Ishikawa (cell line): ENCODE measurements at regions not wholly inside any gene's neighbourhood (a gene's known extent, or its start where the extent isn't known, plus 50 kb on each side); places are given as distances from the start of the nearest gene placed in this dataset.

Experiments used
- CEBPB ChIP-seq: IDR thresholded peaks from 2 replicates; pipeline ENCODE4 v1.6.1; 2012
- CREB1 ChIP-seq: IDR thresholded peaks from 2 replicates; pipeline ENCODE4 v1.6.1; 2012; ENCODE audit warnings: low read depth
- EGR1 ChIP-seq: IDR thresholded peaks from 2 replicates; pipeline ENCODE4 v1.6.1; 2012
- EP300 ChIP-seq: IDR thresholded peaks from 2 replicates; pipeline ENCODE4 v1.6.1; 2012; ENCODE audit warnings: borderline replicate concordance
- FOXM1 ChIP-seq: IDR thresholded peaks from 2 replicates; pipeline ENCODE4 v1.6.1; 2012; ENCODE audit warnings: low read depth, borderline replicate concordance
- NFIC ChIP-seq: IDR thresholded peaks from 2 replicates; pipeline ENCODE4 v1.6.1; 2012
- RAD21 ChIP-seq: IDR thresholded peaks from 2 replicates; pipeline ENCODE4 v1.6.1; 2012; ENCODE audit warnings: low read depth
- TAF1 ChIP-seq: IDR thresholded peaks from 2 replicates; pipeline ENCODE4 v1.6.1; 2012; ENCODE audit warnings: low read depth, mild to moderate bottlenecking
- TCF12 ChIP-seq: IDR thresholded peaks from 2 replicates; pipeline ENCODE4 v1.6.1; 2012; ENCODE audit warnings: low read depth
- TEAD4 ChIP-seq: IDR thresholded peaks from 2 replicates; pipeline ENCODE4 v1.6.1; 2012
- YY1 ChIP-seq: IDR thresholded peaks from 2 replicates; pipeline ENCODE4 v1.6.1; 2012; ENCODE audit warnings: low read depth
- ZBTB7A ChIP-seq: IDR thresholded peaks from 2 replicates; pipeline ENCODE4 v1.6.1; 2012; ENCODE audit warnings: low read depth
- TF ChIP-seq, protein P1 (sequence below): IDR thresholded peaks from 2 replicates; pipeline ENCODE4 v1.6.1; 2012
- TF ChIP-seq, protein P2 (sequence below): IDR thresholded peaks from 2 replicates; pipeline ENCODE4 v1.6.1; 2012; ENCODE audit warnings: low read depth, mild to moderate bottlenecking
- TF ChIP-seq, protein P3 (sequence below): IDR thresholded peaks from 2 replicates; pipeline ENCODE4 v1.6.1; 2012

DNA sequence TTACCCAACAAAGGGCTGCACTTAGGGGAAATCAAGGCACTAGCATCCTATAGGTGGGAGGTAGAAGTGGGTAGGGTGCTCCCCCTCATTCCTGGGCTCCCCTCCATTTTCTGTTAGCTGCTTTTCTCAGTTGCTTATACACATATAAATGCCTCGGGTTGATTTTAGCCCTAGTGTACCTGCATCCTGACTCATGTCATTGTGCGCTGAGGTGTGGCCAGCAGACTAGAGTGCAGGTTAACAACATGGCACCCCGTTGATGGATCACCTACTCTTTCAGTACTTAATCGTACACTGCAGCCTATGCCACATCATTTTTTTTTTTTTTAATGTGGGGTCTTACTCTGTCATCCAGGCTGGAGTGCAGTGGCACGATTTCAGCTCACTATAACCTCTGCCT lies 144.0 kb upstream of the ITGB1 start:
- TF ChIP-seq TCF12, result no peak
- no peak for TF ChIP-seq CREB1
- TF ChIP-seq ZBTB7A, result no peak
- no peak for TF ChIP-seq EP300
- TF ChIP-seq YY1, result no peak
- TF ChIP-seq CEBPB, result no peak
- TF ChIP-seq, protein P1, sequence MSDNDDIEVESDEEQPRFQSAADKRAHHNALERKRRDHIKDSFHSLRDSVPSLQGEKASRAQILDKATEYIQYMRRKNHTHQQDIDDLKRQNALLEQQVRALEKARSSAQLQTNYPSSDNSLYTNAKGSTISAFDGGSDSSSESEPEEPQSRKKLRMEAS, result no peak

DNA sequence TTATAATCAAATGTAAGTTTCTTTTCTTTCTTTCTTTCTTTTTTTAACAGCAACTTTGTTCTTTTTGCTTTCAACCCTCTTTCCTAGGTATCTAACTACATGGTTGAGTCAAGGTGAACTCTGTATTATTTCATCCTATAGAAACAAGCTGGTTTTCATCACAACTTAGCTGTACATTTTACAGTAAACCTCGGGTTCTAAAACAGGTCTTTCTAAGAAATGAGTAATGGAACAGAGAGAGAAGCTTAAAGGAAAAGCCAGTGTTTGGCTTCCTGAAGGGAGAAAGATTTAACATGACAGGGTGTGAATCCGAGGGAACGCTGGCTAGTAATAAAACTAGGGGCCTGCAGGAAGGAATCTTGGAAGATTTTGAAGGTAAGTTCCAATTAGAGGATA lies 143.4 kb upstream of the ITGB1 start:
- TF ChIP-seq NFIC (no peak), EP300 (no peak), YY1 (no peak), ZBTB7A (no peak), CEBPB (no peak), RAD21 (no peak), CREB1 (no peak), TCF12 (no peak), EGR1 (no peak), TEAD4 (no peak), TAF1 (no peak), FOXM1 (no peak)
- TF ChIP-seq, protein P1, result no peak
- TF ChIP-seq, protein P2, sequence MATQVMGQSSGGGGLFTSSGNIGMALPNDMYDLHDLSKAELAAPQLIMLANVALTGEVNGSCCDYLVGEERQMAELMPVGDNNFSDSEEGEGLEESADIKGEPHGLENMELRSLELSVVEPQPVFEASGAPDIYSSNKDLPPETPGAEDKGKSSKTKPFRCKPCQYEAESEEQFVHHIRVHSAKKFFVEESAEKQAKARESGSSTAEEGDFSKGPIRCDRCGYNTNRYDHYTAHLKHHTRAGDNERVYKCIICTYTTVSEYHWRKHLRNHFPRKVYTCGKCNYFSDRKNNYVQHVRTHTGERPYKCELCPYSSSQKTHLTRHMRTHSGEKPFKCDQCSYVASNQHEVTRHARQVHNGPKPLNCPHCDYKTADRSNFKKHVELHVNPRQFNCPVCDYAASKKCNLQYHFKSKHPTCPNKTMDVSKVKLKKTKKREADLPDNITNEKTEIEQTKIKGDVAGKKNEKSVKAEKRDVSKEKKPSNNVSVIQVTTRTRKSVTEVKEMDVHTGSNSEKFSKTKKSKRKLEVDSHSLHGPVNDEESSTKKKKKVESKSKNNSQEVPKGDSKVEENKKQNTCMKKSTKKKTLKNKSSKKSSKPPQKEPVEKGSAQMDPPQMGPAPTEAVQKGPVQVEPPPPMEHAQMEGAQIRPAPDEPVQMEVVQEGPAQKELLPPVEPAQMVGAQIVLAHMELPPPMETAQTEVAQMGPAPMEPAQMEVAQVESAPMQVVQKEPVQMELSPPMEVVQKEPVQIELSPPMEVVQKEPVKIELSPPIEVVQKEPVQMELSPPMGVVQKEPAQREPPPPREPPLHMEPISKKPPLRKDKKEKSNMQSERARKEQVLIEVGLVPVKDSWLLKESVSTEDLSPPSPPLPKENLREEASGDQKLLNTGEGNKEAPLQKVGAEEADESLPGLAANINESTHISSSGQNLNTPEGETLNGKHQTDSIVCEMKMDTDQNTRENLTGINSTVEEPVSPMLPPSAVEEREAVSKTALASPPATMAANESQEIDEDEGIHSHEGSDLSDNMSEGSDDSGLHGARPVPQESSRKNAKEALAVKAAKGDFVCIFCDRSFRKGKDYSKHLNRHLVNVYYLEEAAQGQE, result no peak
- TF ChIP-seq, protein P3, sequence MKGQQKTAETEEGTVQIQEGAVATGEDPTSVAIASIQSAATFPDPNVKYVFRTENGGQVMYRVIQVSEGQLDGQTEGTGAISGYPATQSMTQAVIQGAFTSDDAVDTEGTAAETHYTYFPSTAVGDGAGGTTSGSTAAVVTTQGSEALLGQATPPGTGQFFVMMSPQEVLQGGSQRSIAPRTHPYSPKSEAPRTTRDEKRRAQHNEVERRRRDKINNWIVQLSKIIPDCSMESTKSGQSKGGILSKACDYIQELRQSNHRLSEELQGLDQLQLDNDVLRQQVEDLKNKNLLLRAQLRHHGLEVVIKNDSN, result no peak

DNA sequence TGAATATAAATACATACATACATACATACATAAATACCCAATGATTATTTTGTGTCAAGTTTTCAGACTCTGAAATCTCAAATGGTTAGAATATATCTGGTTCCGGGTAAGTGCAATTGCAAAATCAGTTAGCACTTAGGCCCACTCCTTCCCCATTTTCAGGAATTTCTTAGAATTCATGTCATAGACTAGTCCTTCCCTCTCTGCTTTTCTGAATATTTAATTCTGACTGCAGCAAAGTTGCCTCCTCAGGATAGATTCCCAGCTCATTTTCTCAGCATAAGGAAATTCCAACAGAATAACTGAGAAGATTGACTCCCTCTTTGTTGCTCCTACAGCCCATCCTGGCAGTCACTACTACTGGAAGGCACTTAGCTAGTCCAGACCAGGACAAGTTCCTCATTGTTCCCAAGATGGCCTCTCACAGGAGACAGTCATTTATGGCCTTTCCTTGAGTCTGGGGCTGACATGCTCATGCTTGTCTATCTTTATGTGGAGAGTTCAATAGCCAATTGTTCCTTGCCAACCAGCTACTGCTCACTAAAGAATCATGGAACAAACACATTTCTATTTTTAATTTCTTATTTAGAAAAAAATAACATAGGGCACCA lies 142.9 kb upstream of the ITGB1 start:
- TF ChIP-seq EP300, result no peak
- TF ChIP-seq TAF1, result no peak
- TF ChIP-seq RAD21, result no peak
- TF ChIP-seq NFIC, result no peak

DNA sequence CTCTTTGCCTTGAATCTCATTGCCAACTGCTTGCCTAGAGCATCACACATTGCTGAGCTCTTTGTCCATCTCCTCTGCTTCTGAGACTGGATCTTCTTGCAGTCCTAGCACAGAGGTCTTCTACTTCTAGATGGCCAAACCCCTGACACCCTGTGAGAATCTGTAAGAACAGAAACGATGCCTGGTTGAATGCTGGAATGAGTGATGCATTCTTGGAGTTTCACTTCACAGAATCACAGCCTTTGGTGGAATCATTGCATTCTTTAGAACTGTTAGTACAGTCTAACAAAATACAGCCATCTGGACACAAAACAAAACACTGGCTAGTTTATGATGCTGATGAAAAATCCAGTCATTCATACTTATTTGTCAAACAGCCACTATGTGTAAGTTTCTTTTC lies 141.7 kb upstream of the ITGB1 start:
- TF ChIP-seq, protein P1, result no peak
- TF ChIP-seq TEAD4 (no peak), EP300 (no peak), TCF12 (no peak), YY1 (no peak), ZBTB7A (no peak), CEBPB (no peak), CREB1 (no peak), NFIC (no peak), RAD21 (no peak), FOXM1 (no peak), TAF1 (no peak), EGR1 (no peak)
- TF ChIP-seq, protein P3, result no peak
- TF ChIP-seq, protein P2, result no peak

DNA sequence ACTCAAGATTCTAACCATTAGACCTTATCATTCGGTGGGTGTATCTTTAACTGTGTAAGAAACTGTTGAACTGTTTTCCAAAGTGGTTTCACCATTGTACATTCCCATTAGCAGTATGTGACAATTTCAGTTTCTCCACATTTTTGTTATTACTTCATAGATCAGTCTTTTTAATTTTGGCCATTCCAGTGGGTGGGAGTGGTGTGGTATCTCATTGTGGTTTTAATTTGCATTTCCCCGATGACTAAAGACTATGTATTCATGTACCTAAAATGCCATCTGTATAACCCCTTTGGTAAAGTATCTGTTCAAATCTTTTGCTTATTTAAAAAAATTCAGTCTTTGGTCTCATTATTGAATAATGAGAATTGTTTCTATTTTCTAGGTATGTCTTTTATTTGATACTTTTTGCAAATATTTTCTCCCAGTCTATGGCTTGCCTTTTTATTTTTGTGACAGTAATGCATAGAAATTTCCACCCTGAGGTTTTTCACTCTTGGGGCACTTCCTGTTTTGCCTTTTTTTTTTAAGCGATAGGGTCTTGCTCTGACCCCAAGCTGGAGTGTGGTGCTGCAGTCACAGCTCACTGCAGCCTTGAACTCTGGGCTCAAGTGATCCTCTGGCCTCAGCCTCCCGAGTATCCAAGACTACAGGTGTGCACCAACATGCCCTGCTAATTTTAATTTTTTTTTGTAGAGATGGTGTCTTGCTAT lies 141.1 kb upstream of the ITGB1 start:
- TF ChIP-seq RAD21, result no peak
- no peak for TF ChIP-seq TCF12
- no peak for TF ChIP-seq YY1
- TF ChIP-seq TEAD4, result no peak
- no peak for TF ChIP-seq TAF1
- no peak for TF ChIP-seq EGR1
- no peak for TF ChIP-seq FOXM1
- TF ChIP-seq ZBTB7A, result no peak
- TF ChIP-seq, protein P2, result no peak
- no peak for TF ChIP-seq CREB1
- TF ChIP-seq, protein P3, result no peak
- TF ChIP-seq NFIC, result no peak
